OCI-M1 (cell line): ENCODE measurements at regions not wholly inside any gene's neighbourhood (a gene's known extent, or its start where the extent isn't known, plus 50 kb on each side); places are given as distances from the start of the nearest gene placed in this dataset.

Source experiments
- DNase-seq: peaks from one replicate; lab custom pipeline; 2025; lab: John Stamatoyannopoulos, UW

DNA sequence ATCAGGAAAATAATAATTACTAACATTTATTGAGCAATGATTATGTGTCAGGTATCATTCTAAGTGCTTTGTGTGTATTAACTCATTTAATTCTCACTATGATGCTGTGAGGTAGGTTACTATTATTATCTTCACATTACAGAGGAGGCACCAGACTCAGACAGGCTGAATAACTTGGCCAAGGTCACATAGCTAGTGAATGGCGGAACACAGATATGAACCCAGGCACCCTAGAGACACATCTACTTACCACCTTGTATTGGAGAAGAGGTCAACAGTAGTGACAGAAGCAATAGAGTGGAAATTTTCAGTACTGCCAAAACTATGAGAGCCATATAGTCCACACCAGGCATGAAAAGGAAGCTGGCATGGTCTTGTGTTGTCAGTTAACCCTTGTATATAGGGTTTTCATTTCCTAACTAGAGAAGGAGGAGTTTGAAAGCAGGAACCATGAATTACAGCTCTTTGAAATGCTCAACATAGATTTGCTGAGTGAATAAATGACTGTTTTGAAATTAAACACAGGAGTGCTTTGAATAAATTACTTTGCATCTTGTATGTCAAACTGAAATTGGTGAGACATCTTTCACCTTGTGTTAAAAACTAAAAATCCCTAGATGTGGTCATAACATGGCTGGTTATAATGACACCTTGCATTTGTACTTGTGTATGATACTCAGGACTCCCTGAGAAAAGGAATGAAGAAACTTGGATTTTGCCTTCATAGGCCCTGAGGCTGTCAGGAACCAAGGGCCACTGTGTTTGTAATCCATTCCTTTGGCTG lies 71.8 kb downstream of the RTL9 start:
- no peak for DNase-seq

DNA sequence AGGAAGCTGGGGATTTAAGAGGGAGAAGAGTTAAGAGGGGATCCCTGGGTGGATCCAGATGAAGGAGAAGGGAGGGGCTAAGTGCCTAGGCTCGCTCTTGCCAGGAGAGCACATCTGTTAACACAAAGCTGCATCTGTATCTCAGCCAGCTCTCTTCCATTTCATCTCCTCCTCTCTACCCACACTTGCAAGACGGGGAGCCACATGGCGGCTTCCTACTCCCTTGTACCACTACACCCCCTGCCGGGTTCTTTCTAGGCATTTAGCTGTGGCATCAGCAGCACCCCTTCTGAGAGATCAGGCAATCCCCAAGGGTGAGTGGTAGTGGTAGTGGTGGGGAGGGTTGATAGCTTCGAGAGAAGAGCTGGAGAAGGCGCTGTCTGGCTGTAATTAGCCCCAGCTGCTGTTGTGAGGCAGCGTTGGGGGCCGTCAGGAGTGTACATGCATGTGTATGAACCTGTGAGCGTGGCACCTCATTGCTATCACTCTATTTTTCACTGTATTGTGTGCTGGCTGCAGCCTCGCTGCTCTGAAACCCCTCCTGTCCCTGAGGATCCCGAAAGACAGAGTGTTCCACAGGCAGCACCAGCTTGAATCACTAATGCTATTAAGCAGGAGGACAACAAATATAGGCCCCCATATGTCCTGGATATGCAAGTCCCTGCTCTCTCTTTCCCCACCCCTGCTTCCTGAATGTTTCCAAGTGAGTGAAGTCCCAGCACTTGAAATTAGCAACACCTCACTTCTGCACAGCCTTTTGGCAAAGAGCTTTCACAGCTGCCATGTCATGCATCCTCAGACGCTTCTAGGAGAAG lies 73.7 kb downstream of the RTL9 start:
- DNase-seq = no peak

DNA sequence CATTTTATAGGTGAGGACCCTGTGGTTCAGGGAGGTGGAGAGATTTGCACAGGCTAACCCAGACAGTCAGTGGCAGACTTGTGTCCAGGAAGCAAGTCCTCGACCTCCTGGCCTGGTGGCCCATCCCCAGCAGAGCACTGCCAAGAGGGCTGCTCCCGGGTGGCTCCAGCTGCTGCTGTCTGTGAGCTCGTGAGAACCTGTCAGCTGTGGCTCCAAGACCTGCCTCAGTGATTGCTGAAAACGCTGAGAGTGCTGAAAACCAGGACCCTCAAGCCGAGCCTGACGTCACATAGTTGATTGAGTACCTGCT lies 74.2 kb downstream of the RTL9 start:
- DNase-seq = no peak

DNA sequence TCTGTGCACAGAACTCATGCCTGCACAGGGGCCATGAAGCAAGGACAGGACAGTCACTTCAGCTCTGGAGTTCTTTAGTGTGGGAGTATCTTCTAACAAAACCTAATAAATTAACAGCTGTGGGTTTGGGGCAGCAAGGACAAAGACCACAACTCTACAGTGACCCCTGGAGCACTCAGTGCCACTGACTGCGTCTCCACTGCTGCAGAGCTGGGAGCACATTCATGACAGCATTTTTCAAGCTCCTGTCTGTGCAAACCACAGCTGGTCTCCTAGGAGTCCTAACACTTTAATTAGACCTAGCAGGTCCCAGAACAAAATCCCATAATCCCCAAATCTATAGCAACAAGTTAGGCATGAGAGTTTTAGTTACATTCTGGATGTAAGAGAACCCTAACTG lies 76.5 kb downstream of the RTL9 start:
- DNase-seq = no peak

DNA sequence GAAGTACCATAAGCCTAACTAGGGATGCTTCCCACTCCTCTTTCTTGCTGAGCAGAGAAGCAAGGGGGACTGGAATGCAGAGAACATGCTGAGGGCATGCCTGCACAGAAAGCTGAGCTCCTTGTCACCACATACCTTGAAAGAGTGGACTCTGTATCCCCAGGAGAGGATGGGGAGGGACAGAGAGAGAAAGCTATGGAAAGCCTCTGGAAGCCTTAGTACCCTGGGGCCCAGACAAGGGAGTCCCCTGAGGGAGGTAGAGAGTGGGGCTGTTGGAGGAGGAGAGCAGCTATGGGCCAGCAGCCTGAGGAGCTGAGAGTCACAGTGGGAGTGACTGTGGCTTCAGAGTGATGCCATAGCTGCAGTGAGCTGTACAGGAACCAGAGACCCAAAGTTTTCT lies 77.9 kb downstream of the RTL9 start:
- DNase-seq = no peak

DNA sequence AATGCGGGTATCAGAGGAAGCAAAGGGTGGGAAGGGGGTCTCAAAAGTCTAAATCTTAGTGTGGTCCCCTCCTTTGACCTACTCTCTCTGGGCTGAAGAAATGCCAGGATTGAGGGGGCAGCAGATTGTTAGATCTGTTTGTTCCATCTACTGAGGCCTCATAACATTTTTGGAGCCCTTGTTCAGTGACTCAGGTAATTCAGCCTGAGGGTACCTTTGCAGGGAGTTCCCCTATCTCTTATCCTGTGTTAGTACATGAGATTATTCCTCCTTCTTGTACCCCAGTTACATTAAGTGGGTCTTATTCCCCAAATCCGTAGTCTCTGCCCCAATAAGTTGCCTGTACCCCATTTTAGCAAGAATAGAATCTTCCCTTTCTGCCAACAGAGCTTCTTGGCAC lies 79.0 kb downstream of the RTL9 start:
- DNase-seq = no peak

DNA sequence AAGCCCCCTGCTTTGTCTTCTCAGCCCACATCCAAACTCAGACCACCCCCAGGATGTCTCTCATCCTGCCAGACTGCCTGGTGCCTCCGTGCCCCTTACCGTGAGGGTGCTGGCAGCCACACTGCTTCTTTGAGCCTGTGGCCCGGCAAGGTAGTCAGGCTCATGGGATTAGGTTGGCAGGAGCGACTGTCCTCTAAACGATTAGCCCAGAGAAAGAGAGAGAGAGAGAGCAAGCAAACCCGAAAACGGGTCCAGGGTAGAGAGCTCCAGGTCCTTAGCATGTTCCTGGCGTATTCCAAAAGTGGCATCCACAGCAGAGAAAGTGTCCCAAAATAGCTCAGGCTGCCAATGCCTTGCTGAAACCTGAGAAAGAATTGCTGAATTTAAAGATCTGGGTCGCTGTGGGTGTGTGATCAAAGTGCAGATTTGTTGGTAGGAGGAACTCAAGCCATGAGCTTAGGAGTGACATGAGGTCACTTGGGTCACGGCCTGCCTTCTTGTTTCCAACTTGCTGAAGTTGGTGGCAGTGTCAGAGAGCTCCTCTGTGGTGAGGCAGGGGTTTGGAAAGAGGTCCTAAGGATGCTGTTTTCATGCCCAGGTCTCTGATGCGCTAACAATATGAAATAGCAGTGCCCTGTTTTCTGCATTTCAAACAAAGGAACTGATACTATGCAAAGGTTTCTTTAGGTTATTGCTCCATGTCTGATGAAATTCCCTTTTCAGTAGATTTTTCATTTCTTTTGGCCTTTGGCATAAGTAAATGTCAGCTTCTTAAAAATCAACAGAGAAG lies 81.6 kb downstream of the RTL9 start:
- DNase-seq = no peak

DNA sequence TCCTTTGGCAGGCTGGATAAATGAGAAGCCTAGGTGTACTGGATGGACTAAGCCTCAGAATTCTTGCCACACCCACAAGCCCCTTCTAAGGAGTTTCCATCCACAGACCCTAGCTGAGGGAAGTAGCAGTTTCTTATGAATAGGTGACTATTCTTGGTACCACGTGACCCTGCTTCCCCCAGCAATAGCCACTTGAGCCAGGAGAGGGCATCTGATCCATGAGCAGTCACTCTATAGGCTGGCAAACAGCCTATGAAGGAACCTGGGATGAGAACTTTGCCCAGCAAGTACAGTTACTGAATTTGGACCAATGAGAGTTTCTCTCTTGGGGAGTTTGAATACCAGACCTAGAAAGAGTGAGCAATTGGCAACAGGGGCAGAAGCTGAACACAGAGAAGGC lies 84.0 kb downstream of the RTL9 start:
- peak; percentile 71 for DNase-seq

DNA sequence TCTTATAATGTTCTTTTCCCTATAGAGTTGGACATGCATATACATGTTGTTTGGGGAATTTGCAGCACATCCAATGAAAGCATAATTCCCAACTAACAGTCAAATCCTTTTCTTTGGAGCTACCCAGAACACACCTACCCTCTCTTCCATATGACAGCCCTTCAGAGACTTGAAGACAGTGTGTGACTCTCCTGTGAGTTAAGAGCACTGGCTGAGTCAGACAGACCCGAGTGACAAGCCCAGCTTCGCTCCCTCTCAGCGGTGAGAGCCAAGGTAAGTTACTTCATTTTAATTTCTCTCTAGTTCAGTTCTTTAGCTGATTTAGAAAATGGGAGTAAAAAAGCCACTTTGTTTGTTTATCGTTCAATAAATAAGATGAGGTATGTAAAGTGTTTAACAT lies 86.3 kb downstream of the RTL9 start:
- DNase-seq = no peak

DNA sequence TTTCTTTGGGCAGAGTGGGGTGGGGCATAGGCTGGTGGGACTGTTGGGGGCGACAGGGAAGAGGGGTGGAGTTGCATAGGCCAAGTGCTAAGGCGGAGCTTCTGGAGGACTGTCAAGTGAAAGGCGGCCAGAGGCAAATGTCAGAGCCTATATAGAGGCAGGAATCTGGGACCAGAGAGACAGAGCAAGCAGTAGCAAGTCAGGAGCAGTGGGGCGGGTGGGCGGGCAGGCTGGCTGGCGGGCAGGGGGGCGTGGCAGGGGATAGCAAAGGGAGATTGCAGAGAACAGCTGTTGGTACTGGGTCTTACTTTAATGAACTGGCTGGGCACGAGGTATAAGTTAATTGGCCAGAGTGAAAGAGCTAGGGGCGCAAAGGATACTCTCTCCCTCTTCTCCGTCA lies 89.8 kb downstream of the RTL9 start:
- no peak for DNase-seq

DNA sequence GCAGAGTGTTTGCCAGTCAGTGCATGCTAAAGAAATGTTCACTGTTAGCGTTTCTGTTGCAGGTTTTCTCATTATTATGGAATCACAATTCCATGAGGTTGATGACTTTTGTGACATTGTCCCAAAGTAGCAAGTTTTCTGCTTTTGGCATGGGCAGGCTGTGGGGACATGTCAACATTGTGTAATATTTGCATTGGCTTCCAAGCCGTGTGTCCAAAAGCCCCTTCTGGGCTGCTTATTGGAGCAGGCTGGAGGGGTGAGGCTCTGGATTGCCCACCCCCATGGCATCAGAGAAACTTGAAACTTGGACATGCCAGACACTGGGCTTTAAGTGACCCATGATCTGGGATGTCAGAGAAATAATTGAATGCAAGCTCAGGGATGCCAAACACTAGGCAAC lies 90.7 kb downstream of the RTL9 start:
- no peak for DNase-seq

DNA sequence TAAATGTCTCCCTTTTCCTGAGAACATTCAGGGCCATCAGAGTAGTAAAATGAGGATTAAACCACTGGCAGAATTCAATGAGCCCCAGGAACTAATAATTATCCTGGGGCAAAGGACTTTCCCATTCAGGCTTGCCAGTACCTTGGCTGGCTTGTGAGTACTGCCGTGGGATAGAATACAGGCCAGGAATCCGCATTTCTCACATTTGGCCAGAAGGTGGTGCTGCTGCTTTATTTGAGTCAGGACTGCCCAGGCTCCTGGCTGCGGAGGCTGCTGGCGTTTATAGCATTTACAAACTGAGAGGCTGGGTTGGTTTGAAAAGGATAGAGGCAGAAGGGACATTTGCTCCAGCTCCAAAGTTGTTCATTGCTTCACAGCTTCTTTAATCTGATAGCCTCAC lies 91.4 kb downstream of the RTL9 start:
- DNase-seq = peak; percentile 91

DNA sequence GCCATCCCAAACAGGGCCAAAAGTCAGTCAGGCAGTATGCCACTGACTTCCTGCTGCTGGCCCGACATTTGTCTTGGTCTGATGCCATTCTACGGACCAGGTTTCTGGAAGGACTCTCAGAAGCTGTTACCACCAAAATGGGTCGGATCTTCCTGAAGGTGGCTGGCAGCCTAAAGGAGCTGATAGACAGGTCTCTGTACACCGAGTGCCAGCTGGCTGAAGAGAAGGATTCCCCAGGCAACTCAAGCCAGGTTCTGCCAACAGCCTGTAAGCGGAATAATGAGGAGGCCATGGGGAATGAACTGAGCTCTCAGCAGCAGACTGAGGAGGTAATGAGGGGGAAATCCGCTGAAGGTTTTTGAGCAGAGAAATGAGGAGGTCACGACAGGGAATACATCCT lies 95.7 kb downstream of the RTL9 start:
- DNase-seq = no peak

DNA sequence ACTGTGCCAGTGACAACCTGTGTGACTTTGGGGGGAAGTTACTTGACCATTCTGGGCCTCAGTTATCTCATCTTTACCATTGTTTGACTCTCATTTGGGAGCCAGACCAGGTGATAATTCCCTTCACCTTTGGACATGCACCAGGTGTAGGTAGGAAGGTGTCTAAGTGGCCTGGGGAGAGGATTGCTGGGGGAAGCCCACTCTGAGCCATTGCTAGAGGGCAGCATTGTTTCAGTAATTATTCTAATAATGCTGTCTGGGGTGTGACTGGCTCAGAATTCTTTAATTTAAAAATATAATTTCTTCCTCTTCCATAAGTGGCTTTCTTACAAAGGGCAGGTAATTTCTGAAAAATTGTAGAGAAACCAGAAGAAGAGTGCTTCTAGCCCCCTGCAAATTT lies 104.3 kb downstream of the RTL9 start:
- peak; percentile 33 for DNase-seq

DNA sequence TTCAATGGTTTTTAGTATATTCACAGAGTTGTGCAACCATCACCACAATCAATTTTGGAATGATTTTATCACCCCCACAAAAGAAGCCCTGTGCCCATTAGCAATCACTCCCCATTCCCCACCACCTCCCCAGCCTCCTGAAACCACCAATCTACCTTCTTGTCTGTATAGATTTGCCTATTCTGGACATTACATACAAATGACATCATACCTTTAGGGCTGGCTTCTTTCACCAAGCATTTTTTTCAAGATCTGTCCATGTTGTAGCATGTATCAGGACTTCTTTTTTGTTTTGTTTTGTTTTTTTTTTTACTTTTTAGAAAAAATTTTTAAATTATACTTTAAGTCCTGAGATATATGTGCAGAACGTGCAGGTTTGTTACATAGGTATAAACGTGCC lies 108.1 kb downstream of the RTL9 start:
- DNase-seq = no peak

DNA sequence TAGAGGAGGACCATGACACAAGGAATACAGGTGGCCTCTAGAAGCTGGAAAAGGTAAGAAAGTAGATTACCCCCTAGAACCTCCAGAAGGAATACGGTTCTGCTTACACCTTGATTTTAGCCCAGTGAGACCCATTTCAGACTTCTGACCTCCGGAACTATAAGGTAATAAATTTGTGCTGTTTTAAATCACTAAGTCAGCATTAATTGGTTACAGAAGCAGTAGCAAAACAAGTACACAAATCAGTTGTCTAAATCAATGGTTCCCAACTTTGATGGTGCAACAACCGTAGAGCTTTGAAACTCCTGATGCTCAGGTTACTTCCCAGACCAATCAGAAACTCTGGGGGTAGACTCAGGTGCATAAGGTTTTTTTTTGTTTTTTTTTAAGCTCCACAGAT lies 113.6 kb downstream of the RTL9 start:
- DNase-seq = no peak

DNA sequence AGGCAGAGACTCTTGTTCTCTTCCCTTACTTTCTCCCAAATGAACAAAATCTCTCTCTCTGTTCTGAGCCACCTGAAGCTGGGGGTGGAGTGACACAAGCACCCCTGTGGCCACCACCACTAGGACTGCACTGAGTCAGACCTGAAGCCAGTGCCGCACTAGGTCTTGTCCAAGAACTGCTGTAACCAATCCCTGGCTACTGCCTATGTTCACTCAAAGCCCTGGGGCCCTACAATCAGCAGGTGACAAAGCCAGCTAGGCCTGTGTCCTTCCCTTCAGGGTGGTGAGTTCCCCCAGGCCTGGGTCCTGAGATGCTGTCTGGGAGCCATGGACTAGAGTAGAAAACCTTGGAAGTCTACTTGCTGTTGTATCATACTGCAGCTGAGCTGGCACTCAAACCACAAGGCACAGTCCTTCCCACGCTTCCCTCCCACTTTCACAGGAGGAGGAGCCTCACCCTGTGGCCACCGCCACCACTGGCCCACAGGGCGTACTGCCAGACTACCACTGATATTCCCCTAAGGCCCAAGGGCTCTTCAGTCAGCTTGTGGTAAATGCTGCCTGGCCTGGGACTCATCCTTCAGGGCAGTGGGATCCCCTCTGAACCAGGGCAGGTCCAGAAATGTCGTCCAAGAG lies 119.1 kb downstream of the RTL9 start:
- peak; percentile 57 for DNase-seq

DNA sequence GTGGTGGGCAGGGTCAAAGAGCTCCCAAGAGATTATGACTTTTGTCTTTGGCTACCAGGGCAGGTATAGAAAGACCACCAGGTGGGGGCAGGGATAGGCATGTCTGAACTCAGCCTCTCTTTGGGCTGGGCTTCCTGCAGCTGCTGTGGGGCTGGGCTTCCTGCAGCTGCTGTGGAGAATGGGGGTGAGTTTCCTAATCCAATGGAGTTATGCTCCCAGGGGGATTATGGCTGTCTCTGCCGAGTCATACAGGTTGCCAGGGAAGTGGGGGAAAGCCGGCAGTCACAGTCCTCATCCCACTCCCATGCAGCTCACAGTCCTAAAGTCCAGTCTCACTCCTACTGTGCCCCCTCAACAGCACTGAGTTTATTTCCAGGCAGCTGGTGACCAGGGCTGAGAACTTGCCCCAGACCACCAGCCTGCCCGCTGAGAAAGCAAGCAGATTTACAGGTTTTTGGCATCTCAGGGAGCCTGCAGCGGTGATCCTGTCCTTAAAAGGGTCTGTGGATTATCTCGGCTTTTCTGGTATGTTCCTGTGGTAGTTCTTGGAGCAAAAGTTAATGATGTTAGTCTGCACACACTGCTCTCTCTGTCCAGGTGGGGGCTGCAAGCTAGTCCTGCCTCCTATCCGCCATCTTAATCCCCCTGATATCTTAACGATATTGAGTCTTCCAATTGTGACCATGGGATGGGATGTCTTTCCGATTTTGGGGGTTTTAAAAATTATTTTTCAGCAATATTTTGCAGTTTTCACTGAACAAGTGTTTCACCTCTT lies 133.4 kb downstream of the RTL9 start:
- DNase-seq = no peak

DNA sequence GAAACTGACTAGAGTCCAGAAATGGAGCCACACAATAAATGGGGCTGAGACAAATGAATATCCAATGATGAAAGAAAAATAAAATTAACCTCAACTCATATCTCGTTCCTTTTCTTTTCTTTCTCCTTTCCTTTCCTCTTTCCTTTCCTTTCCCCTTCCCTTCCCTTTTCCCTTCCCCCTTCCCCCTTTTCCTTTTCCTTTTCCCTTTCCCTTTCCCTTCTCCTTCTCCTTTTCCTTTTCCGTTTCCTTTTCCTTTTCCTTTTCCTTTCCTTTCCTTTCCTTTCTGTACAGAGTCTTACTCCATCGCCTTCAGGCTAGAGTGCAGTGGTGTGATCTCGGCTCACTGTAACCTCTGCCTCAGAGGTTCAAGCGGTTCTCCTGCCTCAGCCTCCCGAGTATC lies 146.3 kb downstream of the RTL9 start:
- no peak for DNase-seq

DNA sequence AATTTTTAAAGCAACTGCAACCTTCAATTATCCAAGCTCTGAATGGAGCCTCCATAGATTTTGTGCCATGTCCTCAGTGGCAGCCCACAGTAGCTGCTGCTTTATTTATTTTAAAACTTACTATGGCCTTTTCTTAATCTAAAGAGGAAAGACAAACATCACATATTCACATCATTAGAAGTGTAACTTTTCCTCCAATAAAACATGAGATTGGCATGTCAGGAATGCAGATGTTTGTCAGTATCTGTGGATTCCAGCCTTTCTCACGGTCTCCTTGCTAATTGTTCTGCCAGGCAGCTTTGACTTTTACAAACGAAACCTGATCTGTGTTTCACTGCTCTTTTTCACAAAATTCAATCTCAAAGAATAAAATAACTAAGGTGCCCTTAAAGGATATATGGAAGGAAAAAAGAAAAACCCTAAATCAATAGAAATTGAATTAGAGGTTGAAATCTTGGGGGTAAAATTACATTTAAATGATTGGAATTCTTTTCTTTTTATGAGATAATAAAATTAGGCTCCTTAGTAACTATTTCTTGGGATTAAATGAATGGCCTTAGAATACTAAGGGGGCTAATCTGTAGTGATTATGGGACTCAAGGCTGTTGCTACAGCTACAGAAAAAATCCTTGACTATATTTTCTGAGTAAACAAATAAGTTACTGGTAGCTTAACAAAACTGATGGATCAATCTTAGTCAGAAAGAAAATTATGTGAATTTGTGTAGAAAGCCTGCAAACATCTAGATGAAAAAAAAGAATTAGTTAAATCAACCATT lies 151.3 kb downstream of the RTL9 start:
- DNase-seq = no peak

DNA sequence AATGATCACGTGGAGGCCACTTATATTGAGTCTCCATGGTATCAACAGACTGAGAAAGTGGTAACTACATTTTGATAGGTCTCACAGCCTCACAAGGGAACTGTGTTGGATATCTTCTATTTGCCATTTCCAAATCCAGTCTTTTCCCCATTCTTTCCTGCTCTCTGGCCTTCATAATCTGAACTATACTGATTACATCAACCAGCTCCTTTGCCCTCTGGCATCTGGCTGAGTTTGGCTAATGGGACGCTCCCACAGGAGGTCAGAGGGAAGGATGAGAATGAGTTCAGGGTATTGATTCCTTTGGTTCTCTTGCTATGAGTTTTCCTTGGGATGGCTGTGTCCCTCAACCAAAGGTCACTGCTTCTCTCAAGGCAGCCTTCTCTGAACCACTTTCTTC lies 152.6 kb downstream of the RTL9 start:
- DNase-seq = no peak
